Frontal cortex (tissue), 3 donors: ENCODE measurements at regions not wholly inside any gene's neighbourhood (a gene's known extent, or its start where the extent isn't known, plus 50 kb on each side); places are given as distances from the start of the nearest gene placed in this dataset.

Experiments used
- DNase-seq, 2 donors: peaks; one replicate each; pipeline ENCODE4 v3.0.0; 2012; ENCODE audit warnings: low spot score in 2 of 2
- FAIRE-seq: peaks from 2 replicates; lab custom pipeline; 2012; peaks lifted over from hg19 to GRCh38; lab: Jason Lieb, UNC
- donor health status: control.
- donor health status: control.
- donor health status: control.

DNA sequence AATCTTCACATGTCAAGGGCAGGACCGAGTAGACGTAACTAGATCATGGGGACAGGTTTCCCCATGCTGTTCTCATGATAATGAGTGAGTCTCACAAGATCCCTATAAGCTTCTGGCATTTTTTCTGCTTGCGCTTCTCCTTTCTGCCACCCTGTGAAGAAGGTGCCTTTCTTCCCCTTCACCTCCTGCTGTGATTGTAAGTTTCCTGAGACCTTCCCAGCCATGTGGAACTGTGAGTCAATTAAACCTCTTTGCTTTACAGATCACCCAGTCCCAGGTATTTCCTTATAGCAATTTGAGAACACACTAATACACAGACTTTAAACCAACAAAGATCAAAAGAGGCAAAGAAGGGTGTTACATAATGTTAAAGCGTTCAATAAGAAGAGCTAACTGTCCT, 156.6 kb upstream of the UBE2E2 start:
- no peak for DNase-seq
- FAIRE-seq, result no peak

DNA sequence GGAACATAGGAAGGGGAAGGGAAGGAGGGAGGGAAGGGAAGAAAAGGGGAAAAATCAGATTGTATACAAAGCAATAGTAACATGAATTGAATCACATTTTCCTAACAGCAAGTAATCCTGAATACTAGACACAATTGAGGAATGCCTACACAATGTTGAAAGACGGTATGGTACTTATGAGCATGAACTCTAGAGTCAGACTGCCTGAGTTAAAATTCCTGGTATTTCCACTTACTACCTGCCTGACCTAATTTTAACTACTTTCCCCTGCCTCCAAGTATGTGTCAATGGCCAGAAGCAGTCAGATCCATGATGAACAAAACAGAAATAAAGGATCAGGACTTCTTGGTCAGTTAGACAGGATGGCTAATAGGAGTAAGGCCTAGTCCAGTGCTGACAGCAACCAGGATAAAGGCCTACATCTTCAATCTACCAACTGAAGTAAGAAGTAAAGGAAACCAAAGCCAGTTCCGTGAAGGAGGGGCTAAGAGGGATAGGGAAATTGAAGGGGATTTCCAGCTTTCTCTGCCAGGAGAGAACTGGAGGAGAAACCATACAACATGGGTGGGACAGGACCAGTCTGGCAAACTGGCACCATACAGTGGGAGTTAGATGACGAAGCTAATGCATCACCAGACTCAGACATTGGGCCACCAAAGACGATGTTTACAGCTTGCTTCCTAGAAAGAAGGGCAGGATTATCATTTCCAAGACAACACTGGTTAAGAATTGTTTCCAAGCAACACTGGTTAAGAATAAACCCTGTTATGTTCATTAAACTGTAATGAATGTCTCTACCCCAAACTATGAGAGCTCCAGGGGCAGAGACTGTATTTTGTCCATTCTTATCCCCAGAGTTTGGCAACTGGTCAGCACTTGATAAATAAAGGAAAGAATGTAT, 151.6 kb upstream of the UBE2E2 start:
- DNase-seq (no peak), FAIRE-seq (no peak)

DNA sequence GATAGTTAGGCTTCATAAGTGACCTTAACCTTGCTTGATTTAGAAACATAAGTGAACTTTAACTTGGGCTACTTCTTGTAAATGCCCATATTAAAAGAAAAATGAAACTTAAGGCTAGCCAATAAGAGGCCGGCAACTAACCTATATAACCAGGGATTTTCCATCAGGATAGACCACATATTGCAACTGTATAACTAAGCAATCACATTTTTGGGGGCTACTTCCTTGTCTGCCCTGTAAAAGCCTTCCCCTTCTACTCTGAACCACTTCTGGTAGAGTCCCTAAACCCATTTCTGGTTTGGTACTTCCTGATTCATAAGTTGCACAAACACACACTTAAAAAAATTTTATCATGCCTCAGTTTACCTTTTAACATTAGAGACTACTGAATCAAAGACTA, 150.9 kb upstream of the UBE2E2 start:
- FAIRE-seq (no peak), DNase-seq (no peak)

DNA sequence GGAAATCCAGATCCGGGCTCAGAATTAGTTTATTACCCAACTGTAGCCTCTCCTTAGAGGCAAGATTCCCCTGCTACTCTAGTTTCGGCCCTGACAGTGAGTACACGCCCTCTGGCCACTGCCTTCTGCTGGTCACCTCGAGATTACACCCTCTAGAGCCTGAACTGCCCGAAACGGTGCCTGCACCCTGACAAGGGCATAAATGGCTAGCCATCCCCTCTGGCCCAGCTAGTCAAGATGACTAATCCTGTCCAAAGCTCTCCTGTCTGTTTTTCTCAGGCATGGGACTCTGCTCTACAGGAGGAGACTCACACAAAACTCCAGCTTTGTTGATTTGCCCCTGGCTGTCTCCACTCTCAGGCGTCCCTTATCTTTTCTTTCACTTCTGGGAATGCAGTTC, 150.5 kb upstream of the UBE2E2 start:
- DNase-seq, result no peak
- no peak for FAIRE-seq

DNA sequence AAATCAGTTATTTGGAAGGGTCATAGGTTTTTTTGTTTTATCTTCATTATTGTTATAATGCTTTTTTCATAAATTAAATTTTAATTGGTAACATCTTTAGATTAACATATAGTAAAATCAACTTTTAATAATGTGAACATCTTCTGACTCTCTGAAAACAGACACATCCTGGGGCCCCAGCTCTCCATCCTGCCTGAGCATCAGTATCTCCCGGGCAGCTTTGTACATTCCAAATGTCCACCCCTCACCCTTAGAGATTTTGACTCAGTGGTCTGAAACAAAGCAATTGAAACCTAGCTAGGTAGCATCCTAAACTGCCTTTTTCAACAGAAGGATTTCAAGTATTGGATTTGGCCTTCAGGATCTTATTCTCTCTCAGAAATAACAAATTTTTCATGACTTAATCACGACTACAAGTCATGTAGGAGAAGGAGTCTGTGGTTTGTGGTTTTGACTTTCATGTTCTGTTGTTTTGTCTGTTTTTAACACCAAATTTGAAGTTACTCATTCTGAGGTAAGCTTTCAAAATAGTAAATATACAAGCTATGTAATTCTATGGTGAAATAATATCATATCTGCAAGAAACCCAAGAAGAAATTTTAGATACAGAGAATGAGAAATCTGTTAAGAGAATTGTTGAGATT, 147.3 kb upstream of the UBE2E2 start:
- DNase-seq, result no peak
- FAIRE-seq, result no peak

DNA sequence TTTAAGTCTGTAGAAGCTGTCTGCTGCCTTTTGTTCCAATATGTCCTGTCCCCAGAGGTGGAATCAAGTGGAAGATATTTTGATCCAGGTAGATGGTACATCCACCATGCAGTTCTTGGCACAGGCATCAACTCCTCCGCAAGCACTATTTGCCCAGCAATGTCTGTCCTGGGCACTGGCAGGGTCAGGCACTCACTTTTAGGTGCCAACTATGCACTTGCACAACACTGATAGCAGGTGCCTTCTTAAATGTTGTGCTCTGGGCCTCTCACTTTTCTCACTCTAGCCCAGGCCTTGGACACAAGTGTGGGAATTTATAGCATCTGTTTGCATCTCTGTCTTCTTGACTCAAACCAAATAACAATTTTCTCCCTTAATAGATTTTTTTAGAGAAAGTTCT, 140.5 kb upstream of the UBE2E2 start:
- FAIRE-seq (no peak), DNase-seq (no peak)

DNA sequence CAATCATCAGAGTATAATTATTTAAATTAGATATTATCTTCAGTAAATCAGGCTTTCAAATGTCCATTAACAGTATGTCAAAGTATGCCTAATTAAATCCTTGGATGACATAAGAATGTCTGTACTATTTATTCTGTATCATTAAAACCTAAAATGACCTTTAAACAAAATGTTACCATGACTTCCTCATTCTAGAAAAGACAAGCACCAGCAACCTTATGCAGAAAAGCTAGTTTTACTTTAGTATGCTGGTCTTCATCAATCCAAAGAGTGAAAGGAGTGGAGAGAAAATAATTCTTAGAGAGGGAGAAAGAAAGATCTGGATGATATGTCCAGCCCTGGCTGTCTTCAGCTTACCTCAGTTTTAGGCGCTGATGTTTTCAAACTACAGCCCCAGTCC, 140.1 kb upstream of the UBE2E2 start:
- no peak for FAIRE-seq

DNA sequence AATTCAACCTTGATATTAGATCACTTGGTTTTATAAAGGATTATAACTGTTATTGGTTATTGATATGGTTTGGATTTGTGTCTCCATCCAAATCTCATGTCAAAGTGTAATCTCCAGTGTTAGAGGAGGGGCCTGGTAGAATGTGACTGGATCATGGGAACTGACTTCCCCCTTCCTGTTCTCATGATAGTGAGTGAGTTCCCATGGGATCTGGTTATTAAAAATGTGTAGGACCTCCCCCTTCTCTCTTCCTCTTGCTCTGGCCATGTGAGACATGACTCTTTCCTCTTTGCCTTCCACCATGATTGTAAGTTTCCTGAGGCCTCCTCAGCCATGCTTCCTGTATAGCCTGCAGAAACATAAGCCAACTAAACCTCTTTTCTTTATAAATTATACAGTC, 136.0 kb upstream of the UBE2E2 start:
- no peak for FAIRE-seq
- no peak for DNase-seq

More for the DNA sequence above, 140.1 kb upstream of the UBE2E2 start:
- no peak for DNase-seq

DNA sequence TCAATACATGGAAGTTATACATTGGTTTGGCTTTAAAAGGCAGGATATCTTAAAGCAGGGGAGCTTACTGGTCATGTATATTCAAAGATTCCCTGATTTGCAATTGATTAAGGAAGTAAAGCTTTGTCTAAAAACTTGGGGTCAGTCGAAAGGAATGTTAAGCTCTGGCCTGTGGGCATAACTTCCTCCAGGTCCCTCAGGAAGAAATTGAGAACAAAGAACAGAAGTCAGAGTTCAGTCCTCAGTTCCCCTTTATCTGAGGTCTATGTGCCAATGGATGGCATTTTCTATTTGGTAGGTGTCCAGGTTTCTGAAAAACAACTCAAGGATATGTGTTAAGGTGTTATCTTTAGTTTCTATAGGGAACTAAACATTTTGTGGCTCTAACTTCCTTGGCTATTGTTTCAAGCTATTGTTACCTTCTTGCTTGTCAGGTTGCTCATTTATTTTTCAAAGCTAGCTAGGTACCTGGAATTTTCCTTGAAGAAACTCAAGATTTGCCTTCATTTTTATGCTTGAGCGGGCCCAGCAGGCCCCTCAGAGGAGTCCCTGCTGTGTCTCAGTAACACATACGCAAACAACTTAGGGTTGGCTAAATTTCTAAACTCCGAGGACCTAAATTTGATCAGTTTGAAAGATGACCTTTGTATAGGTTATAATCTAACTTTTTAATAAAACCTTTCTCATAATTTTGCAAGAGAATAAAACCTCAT, 135.0 kb upstream of the UBE2E2 start:
- FAIRE-seq (no peak), DNase-seq (no peak)

DNA sequence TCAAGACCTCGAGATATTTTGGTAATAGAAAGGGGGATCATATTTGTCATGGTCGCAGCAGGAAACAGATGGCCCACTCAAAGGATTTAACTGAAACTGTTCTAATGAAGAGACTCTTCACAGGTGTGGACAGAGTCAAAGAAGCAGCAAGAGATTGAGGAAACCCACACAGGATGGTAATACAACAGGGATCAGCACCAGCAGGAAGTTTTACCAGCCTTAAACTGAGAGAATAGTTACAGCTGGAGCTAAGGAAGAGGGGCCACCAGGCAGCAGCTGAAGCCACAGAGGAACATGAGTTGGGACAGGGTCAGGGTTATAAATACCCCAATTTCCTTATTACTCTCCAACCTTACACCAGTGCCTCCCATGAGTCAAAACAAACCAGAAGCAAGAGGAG, 131.8 kb upstream of the UBE2E2 start:
- FAIRE-seq (no peak), DNase-seq (no peak)

DNA sequence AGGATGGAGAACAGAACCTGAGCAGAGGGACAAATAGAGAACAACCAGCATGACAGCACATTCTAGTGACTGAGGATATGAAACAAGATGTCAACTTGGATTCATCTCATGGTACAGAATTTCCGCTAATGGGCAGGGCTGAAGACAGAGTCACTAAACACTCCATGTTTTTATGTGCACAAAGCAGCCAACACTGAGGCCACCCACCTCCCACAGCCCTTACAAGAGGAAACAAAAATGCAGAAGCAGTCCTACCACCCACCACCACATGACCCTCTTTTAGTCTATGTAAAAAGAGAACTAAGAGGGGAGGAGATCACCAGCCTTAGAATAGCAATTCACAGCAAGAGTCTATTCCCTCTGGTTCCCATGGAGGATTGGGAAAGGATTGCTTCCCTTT, 131.4 kb upstream of the UBE2E2 start:
- DNase-seq (no peak), FAIRE-seq (no peak)

DNA sequence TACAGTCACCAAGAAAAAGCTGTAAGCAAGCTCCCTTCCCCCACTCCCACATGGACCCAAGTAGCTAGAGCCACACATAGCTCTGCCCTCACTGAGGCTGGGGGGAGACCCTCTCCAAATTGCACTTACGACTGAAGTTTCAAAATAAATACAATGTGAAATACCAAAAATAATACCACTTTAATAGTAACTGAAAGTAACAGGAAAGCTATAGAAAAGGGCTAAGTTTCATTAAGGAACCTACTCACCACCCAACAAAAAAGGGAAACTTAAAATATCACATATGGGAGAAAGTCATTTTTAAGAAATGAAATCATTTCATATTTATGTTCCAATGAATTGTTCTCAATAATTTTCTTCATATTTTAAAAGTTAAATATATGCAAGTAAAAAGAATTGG, 130.4 kb upstream of the UBE2E2 start:
- FAIRE-seq, result no peak
- no peak for DNase-seq

DNA sequence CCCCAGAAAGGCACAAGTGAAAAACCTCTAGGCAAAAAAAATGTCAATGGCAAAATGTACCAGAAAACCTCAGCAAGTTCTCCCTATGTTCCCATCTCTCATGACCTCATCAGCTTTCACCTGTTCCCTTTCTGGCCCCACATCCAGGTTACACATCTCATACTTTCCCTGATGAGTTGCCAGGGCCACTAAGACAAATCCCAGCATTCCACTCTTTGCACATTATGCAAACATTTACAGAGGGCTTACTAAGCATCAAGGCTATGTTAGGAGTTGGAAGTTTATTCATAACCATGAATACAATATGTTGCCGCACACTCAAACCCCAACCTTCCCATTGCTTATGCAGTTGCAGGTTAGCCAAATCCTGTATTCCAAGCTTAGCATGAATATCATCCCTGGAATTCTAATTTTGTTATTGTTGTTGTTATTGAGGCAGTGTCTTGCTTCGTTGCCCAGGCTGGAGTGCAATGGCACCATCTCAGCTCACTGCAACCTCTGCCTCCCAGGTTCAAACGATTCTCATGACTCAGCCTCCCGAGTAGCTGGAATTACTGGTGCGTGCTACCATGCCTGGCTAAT, 129.3 kb upstream of the UBE2E2 start:
- DNase-seq (no peak), FAIRE-seq (no peak)

DNA sequence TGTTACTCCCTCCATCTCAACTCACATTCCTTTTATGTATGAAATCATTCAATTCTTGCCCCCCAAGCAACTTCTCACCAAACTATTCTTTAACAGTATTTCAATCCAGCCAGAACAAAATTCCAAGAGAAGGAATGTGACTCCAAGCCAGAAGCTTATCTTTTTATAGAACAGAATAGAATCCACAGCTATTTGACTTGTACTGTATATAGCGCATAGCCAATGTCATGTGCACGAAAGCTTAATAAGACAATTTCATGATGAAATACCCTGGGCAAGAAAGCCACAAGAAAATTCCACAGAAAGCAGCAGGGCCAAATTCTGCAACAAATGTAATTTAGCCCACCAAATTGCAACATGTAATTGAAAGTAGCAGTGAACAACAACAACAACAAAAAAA, 127.6 kb upstream of the UBE2E2 start:
- DNase-seq (no peak), FAIRE-seq (no peak)

DNA sequence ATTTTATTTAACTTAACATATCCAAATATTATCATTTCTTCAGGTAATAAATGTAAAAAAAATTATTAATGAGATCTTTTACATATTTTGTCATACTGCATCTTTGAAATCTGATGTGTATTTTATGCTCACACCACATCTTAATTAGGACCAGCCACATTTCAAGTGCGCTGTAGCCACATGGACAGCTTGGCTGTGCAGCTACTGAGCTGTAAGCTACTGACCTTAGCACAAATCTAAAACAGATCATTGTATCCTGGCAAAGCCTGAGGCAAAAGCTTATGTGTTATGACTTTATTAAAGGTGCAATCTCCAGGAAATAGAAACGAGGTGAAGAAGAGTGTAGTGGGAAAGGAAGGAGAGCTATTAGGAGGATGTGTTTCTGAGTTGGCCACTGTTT, 126.7 kb upstream of the UBE2E2 start:
- DNase-seq, result no peak

DNA sequence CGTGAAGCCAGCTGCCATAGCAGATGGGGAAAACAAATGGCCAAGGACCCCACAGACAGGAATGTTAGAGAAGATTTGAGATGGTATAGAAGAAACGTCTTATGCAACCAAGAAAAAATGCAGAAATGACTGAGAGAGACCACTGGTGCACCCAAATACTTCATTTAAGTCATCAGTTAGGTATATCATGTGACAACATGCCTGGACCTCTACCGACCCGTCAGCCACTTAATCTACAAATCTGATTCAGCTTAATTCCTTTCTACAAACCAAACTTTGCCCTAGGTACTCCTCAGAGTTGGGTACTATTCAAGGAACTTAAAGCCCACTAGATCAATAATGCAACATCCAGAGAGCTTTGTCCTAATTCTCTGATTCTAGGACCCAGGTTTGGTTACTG, 126.0 kb upstream of the UBE2E2 start:
- FAIRE-seq (no peak), DNase-seq (no peak)

More for the DNA sequence above, 126.7 kb upstream of the UBE2E2 start:
- FAIRE-seq, result no peak

DNA sequence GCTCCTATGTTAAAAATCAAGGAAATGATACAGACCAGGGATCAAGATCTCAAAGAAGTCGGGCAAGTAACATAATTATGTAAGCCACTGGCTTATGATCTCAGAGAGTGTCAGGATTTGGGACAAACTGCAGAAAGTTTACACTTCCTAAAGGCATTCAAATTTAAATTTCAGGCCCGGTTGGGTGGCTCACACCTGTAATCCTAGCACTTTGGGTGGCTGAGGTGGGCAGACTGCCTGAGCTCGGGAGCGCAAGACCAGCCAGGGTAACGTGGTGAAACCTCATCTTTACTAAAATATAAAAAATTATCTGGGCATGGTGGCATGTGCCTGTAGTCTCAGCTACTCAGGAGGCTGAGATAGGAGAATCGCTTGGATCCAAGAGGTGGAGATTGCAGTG, 124.4 kb upstream of the UBE2E2 start:
- no peak for FAIRE-seq
- DNase-seq, result no peak

DNA sequence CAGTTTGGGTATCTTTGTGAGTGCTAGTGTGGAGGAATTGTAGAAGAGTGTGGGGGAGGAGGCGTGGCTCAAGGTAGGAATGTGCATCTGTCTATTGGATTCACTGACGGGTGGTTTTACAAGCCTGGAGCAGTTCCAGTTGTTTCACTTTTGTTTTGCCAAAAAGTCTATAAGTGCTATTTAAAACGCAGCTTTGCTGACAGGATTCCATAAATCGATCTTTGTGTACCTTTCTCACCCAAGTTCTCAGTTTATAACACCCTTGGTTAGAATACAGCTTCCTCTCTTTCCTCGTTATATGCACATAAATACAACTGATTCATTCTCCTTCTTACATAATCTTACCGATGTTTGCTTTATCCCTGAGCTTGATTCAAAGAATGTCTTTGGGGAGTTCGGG, 123.2 kb upstream of the UBE2E2 start:
- no peak for DNase-seq
- no peak for FAIRE-seq

DNA sequence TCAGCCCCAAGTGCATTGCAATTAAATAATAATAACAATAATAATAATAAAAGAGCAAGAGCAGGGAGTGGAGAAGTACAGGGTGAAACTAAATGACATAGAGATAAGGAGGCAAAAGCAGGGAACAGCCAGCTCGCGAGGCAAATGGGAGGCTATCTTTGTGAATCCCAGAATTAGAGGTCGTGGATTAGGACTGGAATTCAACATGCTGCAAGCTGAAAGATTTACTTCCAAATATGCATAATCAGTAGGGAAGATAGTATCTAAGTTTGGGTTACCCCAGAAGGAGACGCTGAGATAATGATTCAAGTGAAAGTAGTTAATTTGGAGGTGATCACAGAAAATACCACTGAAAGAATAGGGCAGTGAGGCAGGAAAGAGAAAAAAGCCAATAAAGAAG, 119.4 kb upstream of the UBE2E2 start:
- DNase-seq (no peak), FAIRE-seq (no peak)

DNA sequence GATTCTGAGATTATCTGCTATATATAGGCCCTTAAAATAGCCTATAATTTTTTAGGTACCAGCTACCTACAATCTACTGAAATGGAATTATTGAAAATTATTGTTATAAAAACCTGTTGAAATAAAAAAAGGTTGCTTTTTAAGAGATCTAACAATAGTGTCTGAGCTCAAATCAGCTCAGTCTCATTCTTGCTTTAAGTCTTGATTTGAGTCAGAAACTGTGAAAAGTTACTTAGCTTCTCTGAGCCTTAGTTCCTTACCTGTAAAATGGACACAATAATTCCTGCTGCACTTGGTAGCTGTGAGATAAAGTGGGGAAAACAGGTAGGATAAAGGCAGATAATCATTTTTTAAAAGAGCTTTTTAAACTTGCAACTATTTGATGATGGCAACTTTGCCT, 118.8 kb upstream of the UBE2E2 start:
- DNase-seq, result no peak
- no peak for FAIRE-seq

DNA sequence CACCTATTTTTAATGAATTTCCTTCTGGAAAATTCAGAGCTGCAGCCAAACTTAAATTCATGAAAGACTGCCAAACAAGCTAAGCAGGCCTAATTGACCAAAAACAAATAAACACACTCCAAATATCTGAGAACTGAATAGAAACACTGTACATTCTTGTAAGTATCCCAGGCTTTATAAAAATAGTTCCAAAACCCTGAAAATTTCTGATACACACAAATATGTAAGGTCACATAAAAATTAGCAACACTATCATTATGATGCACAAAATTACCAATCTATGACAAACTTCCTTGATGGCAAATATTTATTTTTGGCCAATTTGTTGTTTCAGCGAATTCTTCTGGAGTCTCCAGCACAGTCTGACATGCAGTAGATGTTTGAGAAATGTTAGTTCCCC, 117.9 kb upstream of the UBE2E2 start:
- DNase-seq (no peak), FAIRE-seq (no peak)
